Bronchial epithelial cell (primary cell): ENCODE measurements at regions not wholly inside any gene's neighbourhood (a gene's known extent, or its start where the extent isn't known, plus 50 kb on each side); places are given as distances from the start of the nearest gene placed in this dataset.

Experiments used
- DNase-seq: peaks from one replicate; pipeline ENCODE4 v3.0.0-alpha.2; 2010; ENCODE audit warnings: low read depth
- FAIRE-seq: peaks from 2 replicates; lab custom pipeline; 2011; peaks lifted over from hg19 to GRCh38; lab: Jason Lieb, UNC
- H3K27me3 ChIP-seq: 2 replicates; pipeline ENCODE4 v1.5.1; 2011; ENCODE audit warnings: low read length; ENCODE audit not compliant: control insufficient read depth, insufficient read depth
- H3K36me3 ChIP-seq: 2 replicates; pipeline ENCODE4 v1.5.1; 2011; ENCODE audit warnings: low read length; ENCODE audit not compliant: control insufficient read depth, insufficient read depth
- H3K4me3 ChIP-seq: 2 replicates; pipeline ENCODE4 v1.5.1; 2011; ENCODE audit warnings: mild to moderate bottlenecking, low read depth, low read length, control low read depth
- TF ChIP-seq, protein P1 (sequence below): IDR thresholded peaks from 2 replicates; pipeline ENCODE4 v1.5.1; 2011; ENCODE audit warnings: mild to moderate bottlenecking, moderate library complexity, low read length, control low read depth, inconsistent platforms; ENCODE audit not compliant: insufficient read depth, severe bottlenecking

DNA sequence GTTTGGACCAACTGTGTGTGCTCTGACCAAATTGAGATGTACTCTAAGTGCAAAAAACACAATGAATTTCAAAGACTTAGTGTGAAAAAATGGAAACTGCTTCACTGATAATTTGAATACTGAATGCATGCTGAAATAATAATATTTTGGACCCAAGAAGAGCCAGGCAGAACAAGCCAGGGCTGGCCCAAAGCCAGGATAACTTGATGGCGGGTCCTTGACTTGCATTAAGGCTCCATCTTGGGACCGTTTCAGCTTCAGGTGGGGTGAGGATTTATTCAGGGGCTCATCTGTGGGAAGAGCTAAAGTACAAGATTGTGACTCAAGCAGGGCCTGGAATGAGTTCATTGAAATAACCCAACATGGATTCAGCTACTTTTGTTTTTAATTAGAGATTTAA lies 921.9 kb downstream of the QKI start:
- FAIRE-seq (no peak), DNase-seq (no peak)
- H3K27me3 ChIP-seq = no peaks in the 10 kb centered on the region
- no peaks in the 10 kb centered on the region for H3K36me3 ChIP-seq
- H3K4me3 ChIP-seq = no peak overlapping the region
- TF ChIP-seq, protein P1, sequence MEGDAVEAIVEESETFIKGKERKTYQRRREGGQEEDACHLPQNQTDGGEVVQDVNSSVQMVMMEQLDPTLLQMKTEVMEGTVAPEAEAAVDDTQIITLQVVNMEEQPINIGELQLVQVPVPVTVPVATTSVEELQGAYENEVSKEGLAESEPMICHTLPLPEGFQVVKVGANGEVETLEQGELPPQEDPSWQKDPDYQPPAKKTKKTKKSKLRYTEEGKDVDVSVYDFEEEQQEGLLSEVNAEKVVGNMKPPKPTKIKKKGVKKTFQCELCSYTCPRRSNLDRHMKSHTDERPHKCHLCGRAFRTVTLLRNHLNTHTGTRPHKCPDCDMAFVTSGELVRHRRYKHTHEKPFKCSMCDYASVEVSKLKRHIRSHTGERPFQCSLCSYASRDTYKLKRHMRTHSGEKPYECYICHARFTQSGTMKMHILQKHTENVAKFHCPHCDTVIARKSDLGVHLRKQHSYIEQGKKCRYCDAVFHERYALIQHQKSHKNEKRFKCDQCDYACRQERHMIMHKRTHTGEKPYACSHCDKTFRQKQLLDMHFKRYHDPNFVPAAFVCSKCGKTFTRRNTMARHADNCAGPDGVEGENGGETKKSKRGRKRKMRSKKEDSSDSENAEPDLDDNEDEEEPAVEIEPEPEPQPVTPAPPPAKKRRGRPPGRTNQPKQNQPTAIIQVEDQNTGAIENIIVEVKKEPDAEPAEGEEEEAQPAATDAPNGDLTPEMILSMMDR = no peak

DNA sequence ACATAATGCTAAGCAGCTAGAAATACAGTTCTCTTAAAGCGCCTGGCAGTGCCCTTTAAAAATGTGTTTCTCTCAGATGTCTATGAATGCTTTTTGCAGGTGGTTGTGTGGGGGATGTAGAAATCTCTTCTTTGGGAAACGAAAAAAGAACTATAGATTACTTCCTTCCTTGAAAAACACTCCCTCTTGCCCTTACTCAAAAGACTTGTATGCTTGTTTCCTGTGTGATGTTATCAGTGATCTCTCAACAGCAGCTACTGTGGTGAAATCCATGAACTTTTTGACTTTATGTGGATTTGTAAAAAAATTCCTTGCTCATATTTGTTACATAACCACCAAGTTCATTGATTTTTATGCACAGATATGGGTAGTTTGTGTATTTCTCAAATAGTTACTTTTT lies 916.5 kb downstream of the QKI start:
- DNase-seq = no peak
- TF ChIP-seq, protein P1 = no peak
- Histone ChIP-seq H3K36me3 (no peaks in the 10 kb centered on the region), H3K4me3 (no peak overlapping the region), H3K27me3 (no peaks in the 10 kb centered on the region)
- FAIRE-seq = no peak

DNA sequence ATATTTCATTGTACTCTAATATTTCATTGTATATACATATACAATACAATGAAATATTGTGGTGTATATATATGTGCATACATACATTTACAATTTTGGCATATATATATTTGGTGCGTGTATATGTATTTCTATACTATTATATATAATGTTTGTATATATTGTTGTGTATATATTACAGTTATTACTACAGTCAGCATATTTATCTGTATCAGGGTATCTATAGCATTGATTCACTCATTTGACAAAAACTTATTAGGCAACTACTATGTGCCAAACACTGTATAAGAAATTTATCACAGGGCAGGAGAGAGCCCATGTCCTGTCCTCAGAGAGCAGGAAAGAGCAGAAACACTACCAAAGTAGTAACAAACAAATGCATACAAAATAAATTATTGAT lies 910.6 kb downstream of the QKI start:
- Histone ChIP-seq H3K27me3 (no peaks in the 10 kb centered on the region), H3K36me3 (no peaks in the 10 kb centered on the region), H3K4me3 (no peak overlapping the region)
- no peak for FAIRE-seq
- TF ChIP-seq, protein P1 = no peak
- DNase-seq = no peak

DNA sequence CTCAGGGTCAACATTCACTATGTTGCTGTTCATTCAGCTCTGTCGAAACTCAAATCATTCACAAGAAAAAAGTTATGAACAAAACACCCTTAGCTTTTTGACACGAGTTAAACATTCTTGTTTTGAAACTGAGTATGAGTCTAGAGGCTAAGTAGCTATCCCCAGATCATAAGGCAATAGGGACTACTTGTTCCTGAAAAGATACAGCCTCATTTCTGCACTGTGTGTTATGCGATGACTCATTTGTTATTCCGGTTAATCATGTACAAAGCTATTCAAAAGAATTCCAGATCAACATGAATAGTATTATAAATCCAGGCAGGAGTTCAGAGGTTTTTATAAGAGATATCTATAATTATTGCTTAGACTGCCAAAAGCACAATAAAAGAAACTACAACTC lies 908.0 kb downstream of the QKI start:
- Histone ChIP-seq H3K4me3 (no peak overlapping the region), H3K36me3 (no peaks in the 10 kb centered on the region), H3K27me3 (no peaks in the 10 kb centered on the region)
- TF ChIP-seq, protein P1 = no peak
- FAIRE-seq (no peak), DNase-seq (peak; percentile 86)

DNA sequence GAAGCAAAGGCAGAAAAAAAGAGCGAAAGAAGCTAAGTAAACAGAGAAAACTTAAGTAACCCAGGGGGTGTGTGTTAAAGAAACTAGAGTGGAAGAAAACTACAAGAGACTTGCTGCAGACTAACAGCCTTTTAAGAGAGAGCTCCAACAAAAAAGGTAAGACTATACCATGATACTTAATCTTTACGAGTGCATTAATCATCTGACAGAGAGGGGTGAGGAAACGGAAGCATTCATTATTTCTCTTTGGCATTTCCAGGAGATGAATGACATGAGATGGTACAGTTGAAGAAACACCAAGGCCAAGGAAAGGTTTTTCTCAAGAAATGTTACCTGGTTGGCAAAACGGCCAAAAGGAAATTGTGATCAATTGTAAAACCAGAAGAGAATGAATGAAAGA lies 906.8 kb downstream of the QKI start:
- TF ChIP-seq, protein P1 = no peak
- H3K4me3 ChIP-seq = no peak overlapping the region
- H3K36me3 ChIP-seq = no peaks in the 10 kb centered on the region
- DNase-seq (no peak), FAIRE-seq (no peak)
- no peaks in the 10 kb centered on the region for H3K27me3 ChIP-seq

DNA sequence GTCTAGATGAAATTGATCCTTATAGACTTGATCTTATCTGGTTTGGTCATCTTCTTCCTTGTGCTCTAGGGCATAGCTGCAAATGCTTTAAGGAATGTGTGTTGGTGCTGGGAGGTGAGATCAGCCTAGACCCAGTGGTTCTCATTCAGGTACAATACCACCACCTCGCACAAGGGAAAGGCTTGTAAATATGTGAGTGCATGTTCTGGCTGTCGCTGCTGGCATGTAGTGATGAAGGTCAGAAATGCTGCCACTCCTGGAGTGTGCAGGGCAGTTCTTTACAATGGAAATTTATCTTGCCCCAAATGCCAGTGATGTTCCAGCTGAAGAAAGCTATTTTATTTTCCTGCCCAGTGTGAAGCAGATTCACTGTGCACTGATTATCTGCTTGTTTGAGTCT lies 900.9 kb downstream of the QKI start:
- FAIRE-seq (no peak), DNase-seq (no peak)
- TF ChIP-seq, protein P1 = no peak
- H3K36me3 ChIP-seq = no peaks in the 10 kb centered on the region
- no peak overlapping the region for H3K4me3 ChIP-seq
- H3K27me3 ChIP-seq = no peaks in the 10 kb centered on the region
